Vagina (tissue), 2 donors: ENCODE measurements at regions not wholly inside any gene's neighbourhood (a gene's known extent, or its start where the extent isn't known, plus 50 kb on each side); places are given as distances from the start of the nearest gene placed in this dataset.

Source experiments
- CTCF ChIP-seq, 3 experiments: fragments of 450-650 bp in 2 of 3; fragments of 200-600 bp in 1 of 3; sonication (generic) in 1 of 3; IDR thresholded peaks; one replicate each; pipeline ENCODE4 v1.5.1; 2017 to 2019; ENCODE audit warnings: antibody characterized with exemption in 3 of 3, mild to moderate bottlenecking in 2 of 3, moderate library complexity in 2 of 3
- POLR2A ChIP-seq, 2 donors: fragments of 450-650 bp; IDR thresholded peaks; one replicate each; pipeline ENCODE4 v1.6.1; 2017; ENCODE audit warnings: antibody characterized with exemption in 2 of 2, mild to moderate bottlenecking in 2 of 2, moderate library complexity in 2 of 2
- POLR2AphosphoS5 ChIP-seq, 2 donors: sonication (generic); formaldehyde crosslinking; IDR thresholded peaks; one replicate each; pipeline ENCODE4 v1.9.0; 2017; ENCODE audit warnings: antibody characterized with exemption in 2 of 2, mild to moderate bottlenecking in 2 of 2, low read depth in 1 of 2; ENCODE audit not compliant: insufficient read depth in 1 of 2

GRCh38 chr5:56291661-56292374 is 58.7 kb upstream of the ANKRD55 start:
- TF ChIP-seq CTCF (IDR thresholded peaks at IDR 0.05) (no peak), POLR2AphosphoS5 (IDR thresholded peaks at IDR 0.05; ENCODE audit: insufficient read depth in 1 of 2, low read depth in 1 of 2) (no peak), POLR2A (IDR thresholded peaks at IDR 0.05) (no peak)
